Esophagus squamous epithelium (tissue), 4 donors: ENCODE measurements at regions not wholly inside any gene's neighbourhood (a gene's known extent, or its start where the extent isn't known, plus 50 kb on each side); places are given as distances from the start of the nearest gene placed in this dataset.

ENCODE experiments used
- CTCF ChIP-seq, 6 experiments: fragments of 450-650 bp in 4 of 6; fragments of 200-600 bp in 2 of 6; sonication (generic) in 2 of 6; IDR thresholded peaks; one replicate each; pipeline ENCODE4 v1.5.1; 2016 to 2019; ENCODE audit warnings: antibody characterized with exemption in 6 of 6, mild to moderate bottlenecking in 4 of 6, moderate library complexity in 4 of 6
- POLR2A ChIP-seq, 4 donors: fragments of 450-650 bp; IDR thresholded peaks; one replicate each; pipeline ENCODE4 v1.6.1; 2017; ENCODE audit warnings: antibody characterized with exemption in 4 of 4, mild to moderate bottlenecking in 4 of 4, moderate library complexity in 3 of 4

GRCh38 chr3:53998980-53999379, 107.3 kb upstream of the SELENOK start:
- TF ChIP-seq CTCF (IDR thresholded peaks at IDR 0.05): no peak
- no peak for TF ChIP-seq POLR2A (IDR thresholded peaks at IDR 0.05)
